IMR-90 (cell line): ENCODE measurements at regions not wholly inside any gene's neighbourhood (a gene's known extent, or its start where the extent isn't known, plus 50 kb on each side); places are given as distances from the start of the nearest gene placed in this dataset.
A peak's percentile ranks its signal among the peaks of the same experiment; 100 is the strongest.

Source experiments
- ATAC-seq: fragments of 200-7000 bp; cut with Tn5 transposase; 2 replicates; pipeline ENCODE4 v1.9.1; 2020; ENCODE audit warnings: low read depth, mild to moderate bottlenecking, moderate library complexity
- BruUV-seq: library from RNA; stranded (reverse); fragments of 400-500 nt; replicated peaks from 2 replicates; lab custom pipeline; 2021; lab: Mats Ljungman, UMichigan
- CTCF ChIA-PET: fragments of 300-600 bp; formaldehyde crosslinking; extraction: SDS; loops from one replicate; lab custom pipeline; 2021; ENCODE audit warnings: antibody characterized with exemption; lab: Yijun Ruan, JAX
- POLR2A ChIA-PET: fragments of 300-600 bp; sonication (Branson Sonifier 250); formaldehyde crosslinking; loops from one replicate; lab custom pipeline; 2022; ENCODE audit warnings: antibody characterized with exemption; ENCODE audit not compliant: unreplicated experiment; lab: Charles Lee
- DNase-seq: peaks from one replicate; pipeline ENCODE4 v3.0.0; 2013
- H2AFZ ChIP-seq: replicated peaks from 2 replicates; pipeline ENCODE3; 2013; ENCODE audit warnings: low read length, mild to moderate bottlenecking; ENCODE audit not compliant: poor library complexity
- H2AK5ac ChIP-seq: 2 replicates; pipeline ENCODE4 v1.6.1; 2013; ENCODE audit warnings: low read depth, low read length, inconsistent platforms
- H2AK9ac ChIP-seq: replicated peaks from 2 replicates; pipeline ENCODE3; 2013; ENCODE audit warnings: mild to moderate bottlenecking, low read depth, low read length, moderate library complexity; ENCODE audit not compliant: poor library complexity
- H2BK120ac ChIP-seq: 2 replicates; pipeline ENCODE4 v1.6.1; 2013; ENCODE audit warnings: low read depth, low read length, inconsistent platforms
- H2BK15ac ChIP-seq: 3 replicates; pipeline ENCODE4 v1.6.1; 2013; ENCODE audit warnings: low read depth, low read length, inconsistent platforms
- H2BK20ac ChIP-seq: 2 replicates; pipeline ENCODE4 v1.6.1; 2013; ENCODE audit warnings: low read depth, mild to moderate bottlenecking, inconsistent platforms, low read length, moderate library complexity
- H2BK5ac ChIP-seq: 2 replicates; pipeline ENCODE4 v1.6.1; 2013; ENCODE audit warnings: mild to moderate bottlenecking, low read depth, low read length, inconsistent platforms; ENCODE audit not compliant: poor library complexity, severe bottlenecking
- H3K14ac ChIP-seq: replicated peaks from 2 replicates; pipeline ENCODE4 v1.6.1; 2013; ENCODE audit warnings: low read depth, low read length, inconsistent platforms
- H3K18ac ChIP-seq: 2 replicates; pipeline ENCODE4 v1.6.1; 2013; ENCODE audit warnings: low read depth, low read length, control low read depth
- H3K23ac ChIP-seq: 2 replicates; pipeline ENCODE4 v1.6.1; 2013; ENCODE audit warnings: low read depth, low read length, inconsistent platforms
- H3K27ac ChIP-seq: 2 replicates; pipeline ENCODE4 v1.5.1; 2013; ENCODE audit warnings: mild to moderate bottlenecking, control low read depth, low read length; ENCODE audit not compliant: insufficient read depth
- H3K27me3 ChIP-seq: 2 replicates; pipeline ENCODE4 v1.6.1; 2013; ENCODE audit warnings: low read length; ENCODE audit not compliant: control insufficient read depth, insufficient read depth
- H3K36me3 ChIP-seq: 2 replicates; pipeline ENCODE4 v1.6.1; 2013; ENCODE audit warnings: low read length, mixed read lengths; ENCODE audit not compliant: control insufficient read depth, insufficient read depth
- H3K4ac ChIP-seq: 2 replicates; pipeline ENCODE4 v1.6.1; 2013; ENCODE audit warnings: low read depth, low read length, inconsistent platforms
- H3K4me1 ChIP-seq: 2 replicates; pipeline ENCODE4 v1.6.1; 2013; ENCODE audit warnings: low read length, mixed read lengths; ENCODE audit not compliant: control insufficient read depth, insufficient read depth
- H3K4me2 ChIP-seq: 2 replicates; pipeline ENCODE4 v1.6.1; 2013; ENCODE audit warnings: low read depth, mild to moderate bottlenecking, control low read depth, low read length, moderate library complexity
- H3K4me3 ChIP-seq: 2 replicates; pipeline ENCODE4 v1.5.1; 2013; ENCODE audit warnings: low read depth, mild to moderate bottlenecking, control low read depth, low read length, moderate library complexity; ENCODE audit not compliant: insufficient read depth
- H3K56ac ChIP-seq: 2 replicates; pipeline ENCODE4 v1.6.1; 2013; ENCODE audit warnings: low read length, inconsistent platforms; ENCODE audit not compliant: insufficient read depth; ENCODE audit errors: extremely low read depth
- H3K79me1 ChIP-seq, 2 experiments: 2 replicates each; pipeline ENCODE4 v1.6.1; 2013; ENCODE audit warnings: low read length in 2 of 2, inconsistent platforms in 1 of 2, low read depth in 1 of 2
- H3K9ac ChIP-seq: 2 replicates; pipeline ENCODE4 v1.6.1; 2013; ENCODE audit warnings: low read depth, low read length, control low read depth
- H3K9me1 ChIP-seq: 2 replicates; pipeline ENCODE4 v1.6.1; 2013; ENCODE audit warnings: low read length, inconsistent platforms; ENCODE audit not compliant: insufficient read depth
- H3K9me3 ChIP-seq: 2 replicates; pipeline ENCODE4 v1.6.1; 2013; ENCODE audit warnings: low read length; ENCODE audit not compliant: control insufficient read depth, insufficient read depth
- H4K20me1 ChIP-seq: 2 replicates; pipeline ENCODE4 v1.6.1; 2013; ENCODE audit warnings: low read length, inconsistent platforms; ENCODE audit not compliant: insufficient read depth
- H4K5ac ChIP-seq: 2 replicates; pipeline ENCODE4 v1.6.1; 2013; ENCODE audit warnings: mild to moderate bottlenecking, low read depth, low read length, control low read depth
- H4K8ac ChIP-seq, 2 experiments: 2 replicates each; pipeline ENCODE4 v1.6.1; 2013; ENCODE audit warnings: low read depth in 2 of 2, low read length in 2 of 2, control low read depth in 1 of 2, inconsistent platforms in 1 of 2
- H4K91ac ChIP-seq: 2 replicates; pipeline ENCODE4 v1.6.1; 2013; ENCODE audit warnings: low read depth, low read length, inconsistent platforms; ENCODE audit not compliant: insufficient read depth
- MAFK ChIP-seq: IDR thresholded peaks from 2 replicates; pipeline ENCODE4 v1.6.1; 2012; ENCODE audit warnings: low read depth, low read length, improper control_type of control experiment
- RAD21 ChIP-seq: IDR thresholded peaks from 2 replicates; pipeline ENCODE4 v1.6.1; 2012; ENCODE audit warnings: low read length, improper control_type of control experiment
- WGBS, 2 experiments: methylation state at CpG; one replicate each; pipeline versions ENCODE4 v1.1.5 to v1.1.7; 2013; ENCODE audit warnings: missing lambda C conversion rate in 2 of 2; ENCODE audit not compliant: insufficient read length in 1 of 2; ENCODE audit errors: extremely low coverage in 2 of 2; 5-methylcytosine and 5-hydroxymethylcytosine counted together
- dilution Hi-C: fragments of 300-500 bp; cut with HindIII; formaldehyde crosslinking; loops from one replicate; pipeline ENCODE4 v1.14.3; 2018; ENCODE audit warnings: low sequenced_read_pairs; ENCODE audit not compliant: unreplicated experiment
- in situ Hi-C: fragments of 300-500 bp; cut with MboI; formaldehyde crosslinking; loops from 3 replicates; pipeline ENCODE4 v1.14.3; 2019; ENCODE audit warnings: low sequenced_read_pairs, inconsistent platforms, mixed read lengths
- intact Hi-C: fragments of 100-400 bp; cut with micrococcal nuclease; formaldehyde crosslinking; loops from 2 replicates; pipeline ENCODE4 v1.10.0; 2022
- TF ChIP-seq, protein P1 (sequence below): fragments of 150-350 bp; IDR thresholded peaks from 2 replicates; pipeline ENCODE4 v1.6.1; 2017; ENCODE audit warnings: mild to moderate bottlenecking, antibody characterized with exemption, low read length, low read depth

DNA sequence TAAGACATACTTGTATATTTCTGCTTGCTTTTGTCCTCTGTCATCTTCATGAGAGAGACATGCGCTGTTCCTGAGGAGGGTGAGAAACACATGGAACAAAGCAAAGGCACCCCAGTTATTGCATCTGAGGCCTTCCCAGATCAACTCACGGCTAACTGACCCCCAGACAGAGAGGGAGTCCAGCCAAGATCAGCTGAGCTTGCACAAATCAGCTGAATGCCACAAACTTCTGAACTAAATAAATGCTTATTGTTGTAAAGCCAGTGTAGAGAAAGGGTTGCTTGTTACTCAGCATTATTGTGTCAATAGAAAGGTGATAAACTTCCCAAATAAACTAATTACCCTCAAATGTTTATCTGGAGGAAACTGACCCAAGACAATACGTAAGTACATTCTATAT is 163.8 kb downstream of the BTC start:
- in situ Hi-C loops (loop anchor here (25.0 kb wide), 1 partner anchor 918 kb away; no protein-coding TSS in a partner anchor), intact Hi-C loops (no loop called here), dilution Hi-C loops (no loop called here)
- no peak overlapping the region; the same call in 2 of the 3 replicates for H2BK15ac ChIP-seq
- CTCF ChIA-PET = no interaction called here
- no peak overlapping the region for H4K8ac ChIP-seq
- H3K27ac ChIP-seq = no peak overlapping the region
- no peak overlapping the region for H2AK5ac ChIP-seq
- H4K91ac ChIP-seq = no peak overlapping the region
- H3K9ac ChIP-seq = no peak overlapping the region
- H3K79me1 ChIP-seq = no peaks in the 10 kb centered on the region
- no peak overlapping the region for H2AFZ ChIP-seq
- H3K18ac ChIP-seq = no peak overlapping the region
- H3K4me3 ChIP-seq = no peak overlapping the region
- H3K4ac ChIP-seq = no peak overlapping the region
- H3K9me1 ChIP-seq = no peaks in the 10 kb centered on the region
- H3K27me3 ChIP-seq = peaks cover 14% of the 10 kb centered on the region
- H3K36me3 ChIP-seq = no peaks in the 10 kb centered on the region
- POLR2A ChIA-PET = interaction anchor here (0.6 kb wide), 1 partner anchor 13 kb away, joined by 3 read pairs; no protein-coding TSS in a partner anchor
- H4K20me1 ChIP-seq = no peaks in the 10 kb centered on the region
- peaks cover 2% of the 10 kb centered on the region; the same call in 1 of the 2 replicates for H3K9me3 ChIP-seq
- no peak for ATAC-seq
- H3K14ac ChIP-seq = no peak overlapping the region
- no peak overlapping the region for H2BK20ac ChIP-seq
- WGBS, 2 experiments = no CpG with 5 or more reads among the region's 3 CpGs
- peak; percentile 65 for TF ChIP-seq MAFK
- TF ChIP-seq, protein P1, sequence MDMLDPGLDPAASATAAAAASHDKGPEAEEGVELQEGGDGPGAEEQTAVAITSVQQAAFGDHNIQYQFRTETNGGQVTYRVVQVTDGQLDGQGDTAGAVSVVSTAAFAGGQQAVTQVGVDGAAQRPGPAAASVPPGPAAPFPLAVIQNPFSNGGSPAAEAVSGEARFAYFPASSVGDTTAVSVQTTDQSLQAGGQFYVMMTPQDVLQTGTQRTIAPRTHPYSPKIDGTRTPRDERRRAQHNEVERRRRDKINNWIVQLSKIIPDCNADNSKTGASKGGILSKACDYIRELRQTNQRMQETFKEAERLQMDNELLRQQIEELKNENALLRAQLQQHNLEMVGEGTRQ = no peak
- TF ChIP-seq RAD21 = no peak
- 0 out of 2 replicates have a peak, but pooled peaks cover 2% of the 10 kb centered on the region for H3K4me1 ChIP-seq
- no peak overlapping the region for H3K4me2 ChIP-seq
- BruUV-seq = no TSS peak
- H3K56ac ChIP-seq = no peak overlapping the region
- H4K5ac ChIP-seq = no peak overlapping the region
- H2BK120ac ChIP-seq = no peak overlapping the region
- no peak overlapping the region for H2BK5ac ChIP-seq
- no peak for DNase-seq
- no peak overlapping the region for H3K23ac ChIP-seq
- H2AK9ac ChIP-seq = no peak overlapping the region
